ENCODE measurements at regions not wholly inside any gene's neighbourhood (a gene's known extent, or its start where the extent isn't known, plus 50 kb on each side); places are given as distances from the start of the nearest gene placed in this dataset. TPM values are rescaled to one million over a fixed set of nuclear protein-coding genes. Genes with fewer than 3 reads are reported as not detected.
A peak's percentile ranks its signal among the peaks of the same experiment; 100 is the strongest.
"Not testable (repeated sequence)": the region's sequence is repeated elsewhere in the genome, so short reads cannot be mapped to it uniquely, and the experiment has no call there.

DNA sequence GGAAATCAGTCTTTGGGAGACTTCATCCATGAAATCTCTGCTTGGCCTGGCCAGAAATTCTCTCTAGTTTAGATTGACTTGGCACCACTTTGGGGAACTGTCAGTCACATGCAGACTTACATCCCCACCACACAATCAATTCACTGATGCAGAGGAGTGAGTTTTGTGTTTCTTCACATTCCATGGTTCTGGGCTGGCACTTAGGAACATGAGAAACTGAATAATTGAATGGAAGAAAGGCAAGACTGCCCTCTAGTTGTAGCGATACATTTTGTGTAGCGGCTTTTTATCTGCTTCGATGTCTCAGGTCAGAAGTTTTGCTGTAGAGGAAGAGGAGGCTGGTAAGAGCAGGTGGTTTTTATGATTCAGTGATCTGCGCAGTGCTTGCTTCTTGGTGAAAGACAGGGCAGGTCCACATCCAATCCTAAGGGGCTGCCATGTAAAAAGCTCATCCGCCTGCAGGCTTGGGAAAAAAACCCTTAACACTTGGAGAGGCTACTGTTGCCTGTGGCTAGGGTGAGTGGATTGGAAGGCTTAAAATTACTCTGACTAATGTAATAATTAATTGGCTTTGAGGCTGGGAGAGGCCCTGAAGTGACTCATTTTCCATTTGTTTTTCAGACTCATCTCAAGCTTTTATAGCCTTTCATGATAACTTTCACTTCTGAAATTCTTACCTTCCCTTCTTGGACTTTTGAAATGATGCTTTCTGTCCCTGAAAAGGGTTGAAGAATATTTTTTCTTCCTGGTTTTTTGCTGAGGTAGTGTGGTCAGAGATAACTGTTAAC lies 75.4 kb upstream of the LPCAT1 start:
- peak in 1 of 3 donors; percentile 65 for DNase-seq (ENCODE audit: low read depth in 2 of 3, low spot score in 2 of 3)

DNA sequence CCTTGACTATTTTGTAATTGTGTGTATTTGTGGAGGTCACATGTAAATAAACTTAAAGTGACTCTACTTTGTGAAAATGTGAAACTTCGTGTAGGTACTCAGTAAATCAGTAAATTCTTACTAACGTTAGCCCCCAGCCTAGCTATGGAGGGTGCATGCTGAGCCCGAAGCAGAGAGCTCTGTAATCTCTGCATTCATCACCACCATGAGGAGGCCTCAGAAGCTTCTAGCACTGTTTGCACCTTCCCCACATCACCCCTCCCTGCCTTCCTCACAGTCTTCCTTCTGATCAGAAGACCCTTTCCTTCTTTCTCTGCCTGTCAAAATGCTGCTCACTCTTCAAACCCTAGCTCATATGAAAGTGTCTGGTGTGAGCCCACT lies 73.3 kb upstream of the LPCAT1 start:
- peak in 1 of 3 donors; percentile 23 for DNase-seq (ENCODE audit: low read depth in 2 of 3, low spot score in 2 of 3)

DNA sequence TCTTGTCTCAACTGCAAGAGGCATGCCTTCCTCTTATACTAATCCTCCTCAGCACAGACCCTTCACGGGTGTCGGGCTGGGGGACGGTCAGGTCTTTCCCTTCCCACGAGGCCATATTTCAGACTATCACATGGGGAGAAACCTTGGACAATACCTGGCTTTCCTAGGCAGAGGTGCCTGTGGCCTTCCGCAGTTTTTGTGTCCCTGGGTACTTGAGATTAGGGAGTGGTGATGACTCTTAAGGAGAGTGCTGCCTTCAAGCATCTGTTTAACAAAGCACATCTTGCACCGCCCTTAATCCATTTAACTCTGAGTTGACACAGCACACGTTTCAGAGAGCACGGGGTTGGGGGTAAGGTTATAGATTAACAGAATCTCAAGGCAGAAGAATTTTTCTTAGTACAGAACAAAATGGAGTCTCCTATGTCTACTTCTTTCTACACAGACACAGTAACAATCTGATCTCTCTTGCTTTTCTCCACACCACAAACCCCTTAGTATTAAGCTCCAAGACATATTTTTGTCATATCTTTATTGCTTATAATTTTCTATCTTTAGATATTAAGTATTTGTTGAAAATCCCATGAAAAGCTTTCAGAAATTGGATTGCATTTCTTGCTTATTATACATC lies 72.8 kb upstream of the LPCAT1 start:
- DNase-seq (ENCODE audit: low read depth in 2 of 3, low spot score in 2 of 3): not testable (repeated sequence)

DNA sequence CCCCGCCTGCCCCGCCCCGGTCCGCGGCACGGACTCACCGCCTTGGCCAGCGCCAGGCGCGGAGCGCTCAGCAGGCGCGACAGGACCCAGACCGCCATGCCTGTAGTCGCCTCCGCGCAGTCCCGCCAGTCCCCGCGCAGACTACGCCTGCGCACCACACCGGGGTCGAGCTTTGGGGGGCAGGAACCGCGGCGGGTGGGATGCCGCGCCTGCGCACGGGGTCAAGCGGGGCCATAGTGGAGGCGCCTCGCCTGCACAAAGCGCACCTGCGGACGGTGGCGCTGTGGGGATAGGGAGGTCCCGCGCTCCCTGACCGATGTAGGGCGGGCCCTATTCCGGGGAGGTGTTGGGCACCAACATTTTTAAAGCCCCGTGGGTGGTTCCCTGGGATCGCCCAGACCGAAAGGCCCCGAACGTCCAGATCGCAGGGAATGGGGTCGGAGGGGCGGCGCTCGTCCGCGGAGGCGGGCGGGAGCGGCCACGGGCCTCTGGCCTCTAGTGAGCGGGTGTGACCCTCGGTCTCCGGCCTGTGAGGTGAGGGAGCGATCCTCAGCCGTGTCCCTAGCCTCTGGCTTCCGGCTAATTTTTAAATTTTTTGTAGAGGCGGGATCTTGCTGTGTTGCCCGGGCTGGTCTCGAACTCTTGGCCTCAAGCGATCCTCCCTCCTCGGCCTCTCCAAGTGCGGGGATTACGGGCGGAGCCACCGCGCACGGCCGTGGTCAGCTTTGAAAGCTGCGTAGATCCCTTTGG lies 70.8 kb upstream of the LPCAT1 start:
- peak; percentile 28 to 95 (median 94) for DNase-seq (ENCODE audit: low read depth in 2 of 3, low spot score in 2 of 3)

DNA sequence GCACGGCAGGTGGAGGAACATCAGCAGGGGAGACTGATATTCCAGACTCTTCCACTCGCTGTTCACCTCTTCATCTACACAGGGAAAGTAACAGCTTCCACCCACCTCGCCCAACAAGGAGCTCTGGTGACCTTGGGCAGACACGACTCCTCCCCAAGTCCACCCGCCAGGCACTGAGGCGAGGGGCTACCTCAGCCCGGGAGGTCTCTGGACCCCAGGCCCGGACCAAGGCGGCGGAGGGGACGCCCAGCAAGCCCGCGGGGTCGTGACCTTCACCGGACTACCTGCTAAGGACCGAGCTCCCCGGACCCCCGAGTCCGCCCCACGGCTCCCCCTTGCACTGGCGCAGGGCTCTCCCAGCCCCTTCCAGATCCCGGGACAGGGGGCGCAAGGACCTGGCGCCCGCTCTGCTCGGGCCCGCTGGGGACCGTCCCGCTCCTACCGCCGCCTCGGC lies 70.2 kb upstream of the LPCAT1 start:
- DNase-seq (ENCODE audit: low read depth in 2 of 3, low spot score in 2 of 3): peak in 1 of 3 donors; percentile 16

DNA sequence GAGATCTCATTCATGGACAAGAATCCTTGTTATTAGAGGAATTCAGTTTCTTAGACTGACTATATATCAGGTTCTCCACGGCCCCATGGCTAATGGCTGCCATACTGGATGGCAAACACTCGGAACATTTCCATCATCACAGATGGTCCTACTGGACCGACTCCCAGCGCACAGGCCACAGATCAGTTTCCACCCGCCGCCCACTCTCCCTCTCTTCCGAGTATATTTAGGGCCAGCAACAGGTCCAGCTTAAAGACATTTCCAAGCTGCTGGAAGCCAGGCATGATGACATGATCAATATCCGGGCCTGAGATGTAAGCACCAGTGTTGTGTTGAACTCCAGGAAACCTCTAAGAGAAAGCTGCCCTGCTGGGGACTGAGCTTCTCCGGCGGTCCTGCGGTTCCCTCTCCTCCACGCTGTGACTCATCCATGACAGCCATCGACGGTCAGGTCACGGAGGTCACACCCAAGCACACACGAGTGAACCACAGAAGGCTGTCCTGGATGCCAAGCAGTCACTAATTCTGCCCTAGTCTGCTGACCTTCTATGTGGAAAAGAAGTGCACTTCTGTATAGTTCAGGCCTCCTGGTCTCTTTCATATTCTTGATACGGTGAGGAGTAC lies 64.4 kb upstream of the LPCAT1 start:
- DNase-seq (ENCODE audit: low read depth in 2 of 3, low spot score in 2 of 3): not testable (repeated sequence)

DNA sequence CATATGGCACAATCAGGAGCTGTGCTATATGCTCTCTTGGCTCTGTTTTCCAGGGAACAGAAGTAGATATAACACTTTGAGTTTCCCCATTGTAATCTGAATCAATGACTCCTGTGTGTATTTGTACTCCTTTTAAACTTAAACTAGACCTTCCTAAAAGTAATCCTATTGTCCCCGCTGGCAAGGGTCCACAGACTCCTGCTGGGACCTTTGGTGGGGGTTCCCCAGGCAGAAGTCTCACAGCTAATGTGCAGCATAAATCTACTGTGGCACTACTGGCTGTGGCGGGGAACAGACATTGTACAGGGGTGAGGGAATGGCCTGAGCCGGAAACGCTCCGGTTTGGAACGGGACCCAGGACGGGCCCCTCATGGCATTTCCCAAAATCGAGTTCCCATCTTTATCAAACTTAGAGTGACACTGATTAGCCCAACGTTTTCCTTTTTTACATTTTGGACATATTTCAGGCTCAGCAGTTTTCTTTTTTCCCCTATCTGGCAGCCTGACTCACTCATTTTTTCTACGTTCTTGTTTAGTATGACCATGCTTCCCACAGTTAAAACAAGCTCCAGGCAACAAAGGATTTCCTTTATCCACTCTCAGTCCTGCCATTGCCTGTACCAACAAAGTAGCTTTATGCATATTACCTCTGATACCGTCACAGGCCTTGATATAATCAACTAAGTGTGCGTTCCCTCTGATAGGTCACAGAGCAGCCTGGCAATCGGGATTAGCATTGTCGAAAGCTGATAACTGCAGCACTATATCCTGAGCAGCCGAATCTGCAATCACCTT lies 59.5 kb upstream of the LPCAT1 start:
- DNase-seq (ENCODE audit: low read depth in 2 of 3, low spot score in 2 of 3): not testable (repeated sequence)

DNA sequence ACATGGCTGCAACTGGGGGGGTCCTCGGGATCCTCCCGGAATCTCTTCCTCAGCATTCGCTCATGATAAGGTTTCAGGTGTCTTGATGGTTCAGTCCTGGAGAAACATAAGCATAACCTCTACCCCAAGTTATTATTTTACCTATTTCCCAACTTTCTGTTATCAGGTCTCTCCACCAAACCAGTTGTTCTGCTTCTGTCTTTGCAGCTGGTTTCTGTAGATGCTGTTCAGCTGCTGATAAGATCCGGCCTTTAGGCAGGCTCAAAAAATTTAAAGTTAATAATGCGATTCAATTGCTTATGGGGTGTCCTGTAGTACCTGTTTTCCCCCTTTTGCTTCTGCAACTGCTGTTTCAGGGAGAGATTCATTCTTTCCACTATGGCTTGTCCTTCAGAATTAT lies 55.6 kb upstream of the LPCAT1 start:
- not testable (repeated sequence) for DNase-seq (ENCODE audit: low read depth in 2 of 3, low spot score in 2 of 3)

DNA sequence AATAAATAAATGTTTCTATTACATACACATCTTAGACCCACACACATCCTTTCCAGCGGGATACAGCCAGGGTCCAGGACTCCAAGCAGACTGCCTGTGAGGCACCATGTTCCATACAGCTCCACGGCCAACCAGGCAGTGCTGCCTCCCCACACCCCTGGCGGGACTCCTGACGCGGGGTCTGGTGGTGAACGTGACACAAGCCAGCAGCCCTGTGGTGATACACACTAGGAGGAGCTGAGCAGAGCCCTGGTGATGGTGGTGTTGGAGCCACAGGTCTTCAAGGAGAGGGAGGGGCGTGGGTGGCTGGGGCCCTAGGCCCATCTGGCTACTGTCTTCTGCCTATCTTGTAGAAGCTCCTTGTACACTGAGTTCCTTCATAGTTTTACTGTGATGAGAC lies 53.1 kb upstream of the LPCAT1 start:
- not testable (repeated sequence) for DNase-seq (ENCODE audit: low read depth in 2 of 3, low spot score in 2 of 3)

DNA sequence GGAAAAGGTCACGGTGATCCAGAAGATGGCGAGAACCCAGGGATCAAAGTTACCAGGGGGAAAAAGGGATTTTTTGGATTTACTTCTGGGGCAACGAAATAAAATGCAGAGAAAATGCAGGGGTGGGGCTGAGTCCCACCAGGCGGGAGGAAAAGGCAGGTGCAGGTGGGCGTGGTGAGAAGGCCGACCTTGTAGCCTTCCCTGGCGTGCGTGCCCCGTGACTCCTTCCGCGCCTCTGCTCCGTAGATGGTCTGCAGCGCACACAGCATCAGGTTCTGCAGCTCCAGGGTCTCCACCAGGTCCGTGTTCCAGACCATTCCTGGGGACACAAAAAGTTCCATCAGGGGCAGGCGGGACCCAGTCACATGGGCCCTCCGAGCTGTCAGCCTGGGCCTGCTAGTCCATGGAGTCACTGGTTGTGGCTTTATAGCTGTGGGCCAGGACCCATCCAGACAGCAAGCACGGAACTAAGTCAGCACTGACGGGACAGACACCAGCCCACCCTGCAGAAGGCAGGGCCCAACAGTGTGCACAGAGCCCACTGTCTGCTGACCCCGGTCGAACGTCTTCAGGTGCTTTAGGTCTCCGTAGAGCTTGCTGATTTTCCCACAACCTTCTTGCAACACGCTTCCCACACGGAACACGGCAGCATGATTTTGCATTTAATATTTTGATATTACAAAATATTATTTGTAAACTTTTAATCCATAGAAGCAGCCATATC lies 52.4 kb upstream of the LPCAT1 start:
- DNase-seq (ENCODE audit: low read depth in 2 of 3, low spot score in 2 of 3): not testable (repeated sequence)

DNA sequence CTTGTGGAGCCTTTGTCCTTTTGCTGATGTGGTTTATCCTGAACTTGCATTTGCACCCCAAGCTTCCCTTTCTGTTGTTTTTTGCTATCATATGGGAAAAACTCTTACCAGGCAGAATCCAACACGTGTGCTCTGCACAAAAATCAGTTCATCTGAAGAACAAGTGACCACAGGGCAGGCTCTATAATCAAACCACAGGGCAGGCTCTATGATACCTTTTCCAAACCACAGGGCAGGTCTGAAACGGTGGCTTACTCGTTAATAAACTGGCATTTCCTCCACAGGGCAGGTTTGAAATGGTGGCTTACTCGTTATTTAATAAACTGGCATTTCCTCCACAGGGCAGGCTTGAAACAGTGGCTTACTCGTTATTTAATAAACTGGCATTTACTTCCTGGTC lies 51.7 kb upstream of the LPCAT1 start:
- not testable (repeated sequence) for DNase-seq (ENCODE audit: low read depth in 2 of 3, low spot score in 2 of 3)

DNA sequence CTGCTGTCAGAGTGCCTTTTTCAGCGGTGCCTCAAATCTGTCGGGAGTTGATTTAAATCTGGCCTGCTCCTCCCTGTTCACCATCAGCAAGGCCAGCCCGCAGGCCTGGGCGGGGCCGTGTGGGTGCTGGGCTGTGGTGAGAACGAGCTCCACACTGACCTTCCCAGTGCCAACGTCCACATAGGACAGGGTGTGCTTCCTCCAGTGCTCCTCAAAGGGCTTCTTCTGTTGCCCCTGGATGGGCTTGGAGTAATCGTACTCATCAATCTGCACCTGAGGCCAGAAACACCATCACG lies 50.2 kb upstream of the LPCAT1 start:
- not testable (repeated sequence) for DNase-seq (ENCODE audit: low read depth in 2 of 3, low spot score in 2 of 3)

DNA sequence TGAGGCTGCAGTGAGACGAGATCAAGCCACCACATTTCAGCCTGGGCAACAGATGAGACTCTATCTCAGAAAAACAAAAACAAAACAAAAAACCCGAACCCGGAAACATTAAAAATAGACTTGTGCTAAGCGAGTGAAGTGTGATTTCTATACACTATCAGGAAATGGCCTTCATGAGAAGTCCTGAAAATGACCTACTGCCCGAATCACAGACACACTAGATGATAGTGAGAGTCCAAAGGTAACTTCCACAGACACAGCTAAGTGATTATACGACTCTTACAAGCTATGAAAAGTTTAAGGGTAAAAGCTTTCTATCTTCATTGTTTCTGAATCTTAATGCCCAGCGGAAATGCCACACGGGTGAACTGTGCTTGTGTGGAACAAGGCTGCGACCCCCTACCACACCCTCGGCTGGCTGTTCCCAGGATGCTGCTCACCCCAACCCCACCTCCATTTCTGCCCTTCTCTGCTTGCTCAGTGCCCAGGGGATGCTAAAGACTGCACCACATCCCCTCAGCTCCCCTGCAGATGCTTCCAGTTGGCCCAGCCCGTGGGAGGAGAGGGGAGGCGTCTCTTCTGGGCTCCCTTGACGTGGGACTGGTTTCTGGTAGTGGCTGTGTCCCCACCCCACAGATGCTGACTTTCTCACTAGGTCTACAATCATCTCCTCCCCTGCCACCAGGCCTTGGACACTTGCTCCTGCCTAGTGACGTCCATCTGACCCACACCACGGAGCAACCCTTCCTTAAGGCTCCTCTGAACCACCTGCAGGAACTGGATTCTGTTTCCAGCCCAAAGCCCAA lies 49.7 kb upstream of the LPCAT1 start:
- DNase-seq (ENCODE audit: low read depth in 2 of 3, low spot score in 2 of 3): not testable (repeated sequence)

Small RNA genes lying in the stretch of these regions (small RNA-seq; reads per million reads assigned to genes)
- gene AC091849.1: not detected
- not detected for gene MIR4277
